Thymus (tissue), 11 donors: ENCODE measurements at regions not wholly inside any gene's neighbourhood (a gene's known extent, or its start where the extent isn't known, plus 50 kb on each side); places are given as distances from the start of the nearest gene placed in this dataset.

Source experiments
- DNase-seq, 9 donors: peaks; one replicate each; pipeline ENCODE4 v3.0.0-alpha.2; 2013; ENCODE audit warnings: low spot score in 9 of 9, low read depth in 6 of 9, missing footprints in 1 of 9
- H3K27ac ChIP-seq, 2 donors: one replicate each; pipeline ENCODE4 v1.5.1; 2013; ENCODE audit warnings: control low read depth in 1 of 2, low read depth in 1 of 2, low read length in 1 of 2, mild to moderate bottlenecking in 1 of 2, moderate library complexity in 1 of 2
- H3K27me3 ChIP-seq, 2 donors: one replicate each; pipeline ENCODE4 v1.5.1; 2013; ENCODE audit warnings: low read length in 1 of 2; ENCODE audit not compliant: control insufficient read depth in 2 of 2, insufficient read depth in 1 of 2
- H3K36me3 ChIP-seq, 2 donors: one replicate each; pipeline ENCODE4 v1.5.1; 2013; ENCODE audit warnings: low read length in 1 of 2, mild to moderate bottlenecking in 1 of 2, moderate library complexity in 1 of 2; ENCODE audit not compliant: control insufficient read depth in 2 of 2, insufficient read depth in 2 of 2
- H3K4me1 ChIP-seq, 2 donors: one replicate each; pipeline ENCODE4 v1.5.1; 2013; ENCODE audit warnings: low read length in 2 of 2; ENCODE audit not compliant: control insufficient read depth in 2 of 2, insufficient read depth in 2 of 2
- H3K4me3 ChIP-seq, 2 donors: one replicate each; pipeline ENCODE4 v1.5.1; 2013; ENCODE audit warnings: low read length in 2 of 2, control low read depth in 1 of 2, mild to moderate bottlenecking in 1 of 2
- H3K9me3 ChIP-seq, 2 donors: one replicate each; pipeline ENCODE4 v1.5.1; 2013; ENCODE audit warnings: low read length in 1 of 2, mild to moderate bottlenecking in 1 of 2; ENCODE audit not compliant: control insufficient read depth in 2 of 2, insufficient read depth in 1 of 2
- WGBS: extraction: QIAGEN DNeasy Blood & Tissue Kit; methylation state at CpG from one replicate; pipeline ENCODE4 v1.1.7; 2013; 5-methylcytosine and 5-hydroxymethylcytosine counted together
- donor health status: healthy.

GRCh38 chrX:42135583-42136228 lies 212.4 kb upstream of the CASK start:
- Histone ChIP-seq H3K36me3 (no peaks in the 10 kb centered on the region), H3K9me3 (no peaks in the 10 kb centered on the region), H3K27me3 (no peaks in the 10 kb centered on the region), H3K4me1 (no peaks in the 10 kb centered on the region), H3K27ac (no peak overlapping the region), H3K4me3 (no peak overlapping the region)
- 100% methylated on average over 1 of the region's 1 CpG for WGBS
- no peak for DNase-seq

- no peaks in the 10 kb centered on the region for H3K27me3 ChIP-seq
- H3K27ac ChIP-seq, result no peak overlapping the region
- H3K9me3 ChIP-seq, result no peaks in the 10 kb centered on the region
- H3K36me3 ChIP-seq, result no peaks in the 10 kb centered on the region
- H3K4me1 ChIP-seq, result peaks cover 3 to 13% of the 10 kb centered on the region in 2 donors
- no peak overlapping the region for H3K4me3 ChIP-seq
- DNase-seq, result no peak
Measured at GRCh38 chrX:42131856-42132255, 208.5 kb upstream of the CASK start.

DNA sequence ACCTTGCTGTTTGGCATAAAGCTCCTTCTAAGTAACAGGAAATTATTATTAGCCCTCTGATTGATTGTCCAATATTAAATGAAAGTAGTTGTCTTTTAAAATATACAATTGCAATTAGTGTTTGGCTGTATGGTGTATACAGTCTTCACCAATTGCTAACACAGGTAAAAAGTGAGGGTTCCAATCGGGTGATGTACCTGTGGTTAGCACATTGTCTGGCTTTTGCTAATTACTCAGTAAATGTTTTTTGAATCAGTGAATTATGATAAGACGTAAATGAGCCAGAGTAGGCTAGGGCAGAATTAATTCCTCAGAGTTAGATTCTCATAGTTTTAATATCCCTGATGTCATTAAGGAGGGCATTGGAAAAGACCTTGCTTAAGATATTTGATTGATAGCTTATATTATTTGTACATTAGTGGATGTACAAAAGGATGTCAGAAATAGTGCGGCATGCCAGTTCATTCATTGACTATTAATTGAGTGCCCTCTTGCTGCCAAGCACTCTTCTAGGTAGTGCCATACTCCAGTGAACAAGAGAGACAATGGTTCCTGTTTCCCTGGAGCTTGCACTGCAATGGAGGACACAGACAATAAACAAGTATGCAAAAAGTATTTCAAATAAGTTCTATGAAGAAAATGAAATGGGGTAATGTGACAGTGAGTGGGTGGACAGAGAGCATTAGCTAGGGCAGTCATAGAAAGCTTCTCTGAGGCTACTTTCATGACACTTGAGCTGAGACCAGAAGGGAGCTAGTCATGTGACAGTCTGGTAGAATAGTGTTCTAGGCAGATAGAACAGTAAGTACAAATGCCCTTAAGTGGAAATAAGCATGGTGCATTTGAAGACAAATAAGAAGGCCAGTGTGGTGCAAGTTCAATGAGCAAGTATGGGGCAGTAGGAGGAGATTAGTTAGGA lies 205.9 kb upstream of the CASK start:
- no peak for DNase-seq
- Histone ChIP-seq H3K27me3 (no peaks in the 10 kb centered on the region), H3K27ac (no peak overlapping the region), H3K36me3 (no peaks in the 10 kb centered on the region), H3K4me3 (no peak overlapping the region), H3K9me3 (no peaks in the 10 kb centered on the region), H3K4me1 (peaks cover 3 to 13% of the 10 kb centered on the region in 2 donors)
- WGBS, result 90% methylated on average over 3 of the region's 3 CpGs

DNA sequence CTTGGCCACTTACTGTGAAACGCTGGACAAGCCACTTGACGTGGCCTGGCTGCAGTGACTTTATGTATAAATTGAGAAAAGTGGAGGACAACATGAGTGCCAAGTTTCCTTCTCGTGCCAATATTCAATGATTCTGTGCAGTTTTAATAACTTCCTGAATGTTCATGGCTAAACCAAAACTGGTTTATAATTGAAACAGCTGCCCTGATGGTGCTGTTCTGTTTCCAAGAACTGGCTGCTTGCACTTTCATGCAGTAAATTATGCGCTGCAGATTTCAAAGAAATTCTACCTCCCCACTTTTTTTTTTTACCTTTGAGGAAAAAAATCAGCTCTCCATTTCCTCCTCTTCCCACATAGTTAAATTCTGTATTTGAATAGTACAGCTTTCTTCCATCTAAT lies 205.2 kb upstream of the CASK start:
- no peak for DNase-seq
- WGBS, result 50% methylated on average over 4 of the region's 4 CpGs
- no peaks in the 10 kb centered on the region for H3K9me3 ChIP-seq
- H3K4me1 ChIP-seq, result peaks cover 3 to 13% of the 10 kb centered on the region in 2 donors
- no peaks in the 10 kb centered on the region for H3K36me3 ChIP-seq
- H3K27me3 ChIP-seq, result no peaks in the 10 kb centered on the region
- H3K27ac ChIP-seq, result no peak overlapping the region
- H3K4me3 ChIP-seq, result no peak overlapping the region

DNA sequence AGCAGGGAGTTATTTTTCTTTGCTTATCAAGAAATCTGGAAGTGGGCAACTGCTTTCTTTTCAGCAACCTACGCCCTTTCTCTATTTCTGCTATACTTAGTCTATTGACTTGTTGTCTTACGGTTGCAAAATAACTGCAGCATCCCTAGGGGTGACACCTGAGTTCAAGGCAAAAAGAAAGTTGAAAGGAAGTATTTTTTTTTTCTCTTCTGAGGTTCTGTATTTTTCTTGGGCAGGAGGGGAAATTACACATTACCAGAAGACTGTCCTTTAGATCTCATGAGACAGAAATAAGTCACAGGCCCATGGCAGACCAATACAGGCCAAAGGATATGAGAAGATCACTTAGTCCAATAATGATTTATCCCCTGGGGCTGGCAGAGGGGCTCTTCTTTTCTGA lies 204.7 kb upstream of the CASK start:
- 16% methylated on average over 2 of the region's 2 CpGs for WGBS

DNA sequence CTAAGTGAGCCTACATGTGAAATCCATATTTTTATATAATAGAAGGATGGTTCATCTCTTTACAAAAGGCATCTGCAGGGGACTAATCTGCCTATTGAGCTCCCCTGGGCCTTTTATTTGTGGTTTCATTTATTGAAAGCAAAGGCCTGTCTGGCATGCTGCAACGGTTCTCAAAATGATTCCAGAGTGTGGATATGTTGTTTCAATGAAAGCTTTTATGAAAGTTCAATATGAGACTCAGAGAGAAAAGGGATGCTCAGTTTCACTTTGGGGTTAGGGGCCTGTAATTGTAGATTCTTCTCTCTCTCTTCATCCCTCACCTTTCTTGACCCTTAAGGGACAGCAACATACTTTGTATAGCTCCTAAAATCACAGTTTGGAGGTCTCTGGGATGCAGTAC lies 204.2 kb upstream of the CASK start:
- peak overlapping the region in 1 of 2 donors; percentile 40 for H3K27ac ChIP-seq
- no peak overlapping the region for H3K4me3 ChIP-seq
- no peaks in the 10 kb centered on the region for H3K27me3 ChIP-seq
- H3K4me1 ChIP-seq, result peaks cover 3 to 13% of the 10 kb centered on the region in 2 donors
- 62% methylated on average over 1 of the region's 1 CpG for WGBS
- H3K36me3 ChIP-seq, result no peaks in the 10 kb centered on the region
- DNase-seq, result no peak
- H3K9me3 ChIP-seq, result no peaks in the 10 kb centered on the region

More for the DNA sequence above, 204.7 kb upstream of the CASK start:
- H3K27ac ChIP-seq, result peak overlapping the region in 1 of 2 donors; percentile 40
- peak in 5 of 9 donors; percentile 4 to 31 (median 6) for DNase-seq
- no peaks in the 10 kb centered on the region for H3K27me3 ChIP-seq
- no peak overlapping the region for H3K4me3 ChIP-seq
- H3K36me3 ChIP-seq, result no peaks in the 10 kb centered on the region
- H3K9me3 ChIP-seq, result no peaks in the 10 kb centered on the region
- peaks cover 3 to 13% of the 10 kb centered on the region in 2 donors for H3K4me1 ChIP-seq

DNA sequence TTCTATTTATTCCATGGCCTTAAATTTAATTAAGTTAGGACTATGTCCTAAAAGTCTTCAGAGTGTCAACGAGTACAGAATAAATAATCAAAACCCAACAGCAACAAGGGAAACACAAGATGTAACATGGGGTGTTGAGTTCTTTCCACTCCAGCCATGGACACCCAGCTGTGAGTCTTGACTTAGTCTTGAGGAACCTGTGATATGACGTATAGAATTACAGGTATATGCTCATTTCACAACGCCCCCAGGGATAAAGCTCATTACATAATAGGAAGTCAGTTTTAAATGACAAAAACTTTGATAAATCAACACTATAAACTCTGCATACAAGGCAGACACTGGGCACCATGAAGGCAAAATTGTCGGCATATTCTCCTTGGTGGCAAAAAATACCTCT lies 200.0 kb upstream of the CASK start:
- H3K4me1 ChIP-seq, result peaks cover 3 to 10% of the 10 kb centered on the region in 2 donors
- no peak overlapping the region for H3K4me3 ChIP-seq
- no peaks in the 10 kb centered on the region for H3K36me3 ChIP-seq
- no peaks in the 10 kb centered on the region for H3K27me3 ChIP-seq
- no peaks in the 10 kb centered on the region for H3K9me3 ChIP-seq
- WGBS, result 96% methylated on average over 4 of the region's 4 CpGs
- DNase-seq, result no peak
- H3K27ac ChIP-seq, result no peak overlapping the region

GRCh38 chrX:42119076-42119475 lies 195.7 kb upstream of the CASK start:
- no peak for DNase-seq
- Histone ChIP-seq H3K27me3 (no peaks in the 10 kb centered on the region), H3K4me3 (no peak overlapping the region), H3K9me3 (no peaks in the 10 kb centered on the region), H3K36me3 (no peaks in the 10 kb centered on the region), H3K27ac (no peak overlapping the region), H3K4me1 (no peaks in the 10 kb centered on the region)
- WGBS, result 97% methylated on average over 1 of the region's 1 CpG

GRCh38 chrX:42117318-42117717 lies 194.0 kb upstream of the CASK start:
- no peak for DNase-seq
- Histone ChIP-seq H3K4me3 (no peak overlapping the region), H3K9me3 (no peaks in the 10 kb centered on the region), H3K4me1 (no peaks in the 10 kb centered on the region), H3K27ac (no peak overlapping the region), H3K36me3 (no peaks in the 10 kb centered on the region), H3K27me3 (no peaks in the 10 kb centered on the region)
- 92% methylated on average over 2 of the region's 2 CpGs for WGBS
